GM10248 (cell line): ENCODE measurements at regions not wholly inside any gene's neighbourhood (a gene's known extent, or its start where the extent isn't known, plus 50 kb on each side); places are given as distances from the start of the nearest gene placed in this dataset.

Experiments used
- CTCF ChIA-PET: fragments of 300-600 bp; sonication (Branson Sonifier 250); formaldehyde crosslinking; extraction: SDS; loops from one replicate; lab custom pipeline; 2021; ENCODE audit warnings: antibody characterized with exemption; lab: Yijun Ruan, JAX
- POLR2A ChIA-PET: fragments of 350-650 bp; sonication (Branson Sonifier 250); formaldehyde crosslinking; extraction: SDS; loops from one replicate; lab custom pipeline; 2020; ENCODE audit warnings: antibody characterized with exemption; lab: Yijun Ruan, JAX
- DNase-seq: peaks from one replicate; pipeline ENCODE4 v3.0.0; 2012; ENCODE audit errors: extremely low spot score
- CTCF ChIP-seq: IDR thresholded peaks from 2 replicates; pipeline ENCODE4 v1.5.1; 2012; ENCODE audit warnings: mild to moderate bottlenecking, low read depth; ENCODE audit errors: extremely low read depth, missing control alignments, control extremely low read depth

- TF ChIP-seq CTCF, result no peak
- no peak for DNase-seq
- CTCF ChIA-PET, result interaction anchor here (1.1 to 1.2 kb wide), 2 partner anchors 21 to 53 kb away, joined by 3 read pairs; no protein-coding TSS in a partner anchor
- POLR2A ChIA-PET, result no interaction called here
These were observed 74.1 kb upstream of the CDH5 start for GRCh38 chr16:66292241-66292935.

- no peak for TF ChIP-seq CTCF
- DNase-seq, result no peak
- POLR2A ChIA-PET, result no interaction called here
- CTCF ChIA-PET, result interaction anchor here (1.0 to 1.2 kb wide), 3 partner anchors 16 to 54 kb away, joined by 3 to 4 read pairs (median 3); no protein-coding TSS in a partner anchor
These were observed 74.7 kb upstream of the CDH5 start for GRCh38 chr16:66291833-66292232.

GRCh38 chr16:66290431-66290830 is 76.1 kb upstream of the CDH5 start:
- TF ChIP-seq CTCF, result no peak
- ChIA-PET POLR2A (no interaction called here), CTCF (no interaction called here)
- DNase-seq, result no peak

- ChIA-PET CTCF (no interaction called here), POLR2A (no interaction called here)
- DNase-seq, result no peak
These were observed 76.5 kb upstream of the CDH5 start for GRCh38 chr16:66289986-66290385.

GRCh38 chr16:66289051-66289680 is 77.3 kb upstream of the CDH5 start:
- no peak for DNase-seq
- POLR2A ChIA-PET, result no interaction called here
- CTCF ChIA-PET, result interaction anchor here (0.6 kb wide), 1 partner anchor 9 kb away, joined by 3 read pairs; no protein-coding TSS in a partner anchor
- no peak for TF ChIP-seq CTCF

More at GRCh38 chr16:66289986-66290385, 76.5 kb upstream of the CDH5 start:
- TF ChIP-seq CTCF, result no peak

- POLR2A ChIA-PET, result no interaction called here
These were observed 78.6 kb upstream of the CDH5 start for GRCh38 chr16:66287926-66288325.

More at GRCh38 chr16:66287926-66288325, 78.6 kb upstream of the CDH5 start:
- CTCF ChIA-PET, result interaction anchor here (0.8 to 1.3 kb wide), 2 partner anchors 12 to 19 kb away, joined by 3 read pairs; no protein-coding TSS in a partner anchor
- DNase-seq, result no peak
- no peak for TF ChIP-seq CTCF
